PC-3 (cell line): ENCODE measurements at regions not wholly inside any gene's neighbourhood (a gene's known extent, or its start where the extent isn't known, plus 50 kb on each side); places are given as distances from the start of the nearest gene placed in this dataset.

ENCODE experiments used
- ATAC-seq: fragments of 200-7000 bp; cut with Tn5 transposase; 2 replicates; pipeline ENCODE4 v1.9.1; 2020; ENCODE audit warnings: mild to moderate bottlenecking, moderate library complexity
- BruUV-seq: library from RNA; stranded (reverse); fragments of 400-500 nt; replicated peaks from 2 replicates; lab custom pipeline; 2021; lab: Mats Ljungman, UMichigan
- CTCF ChIA-PET: fragments of 300-600 bp; sonication (Branson Sonifier 250); formaldehyde crosslinking; loops from one replicate; lab custom pipeline; 2022; ENCODE audit warnings: antibody characterized with exemption; lab: Charles Lee
- POLR2A ChIA-PET: fragments of 300-600 bp; sonication (Branson Sonifier 250); formaldehyde crosslinking; loops from one replicate; lab custom pipeline; 2022; ENCODE audit warnings: antibody characterized with exemption; ENCODE audit not compliant: unreplicated experiment; lab: Charles Lee
- DNase-seq: peaks from one replicate; pipeline ENCODE4 v3.0.0-alpha.2; 2015
- H2AFZ ChIP-seq: fragments of 300-600 bp; sonication (generic); 2 replicates; pipeline ENCODE4 v1.6.0; 2016; ENCODE audit warnings: antibody characterized with exemption, low read length
- H3F3A ChIP-seq: fragments of 300-600 bp; sonication (generic); one replicate; pipeline ENCODE4 v1.6.0; 2017; ENCODE audit warnings: antibody characterized with exemption, low read length, control low read depth, mild to moderate bottlenecking; ENCODE audit not compliant: unreplicated experiment
- H3K27ac ChIP-seq: fragments of 300-600 bp; sonication (generic); 2 replicates; pipeline ENCODE4 v1.5.1; 2016; ENCODE audit warnings: mild to moderate bottlenecking, low read length
- H3K27me3 ChIP-seq: fragments of 300-600 bp; sonication (generic); 2 replicates; pipeline ENCODE4 v1.6.1; 2016; ENCODE audit warnings: low read length, mixed read lengths
- H3K36me3 ChIP-seq: fragments of 300-600 bp; sonication (generic); 2 replicates; pipeline ENCODE4 v1.6.1; 2016; ENCODE audit warnings: low read depth, mixed run types, low read length, mixed read lengths
- H3K4me1 ChIP-seq: fragments of 300-600 bp; sonication (generic); 2 replicates; pipeline ENCODE4 v1.5.1; 2016; ENCODE audit warnings: low read length; ENCODE audit not compliant: insufficient read depth
- H3K4me2 ChIP-seq: fragments of 300-600 bp; sonication (generic); 2 replicates; pipeline ENCODE4 v1.6.0; 2016; ENCODE audit warnings: low read length
- H3K4me3 ChIP-seq: fragments of 300-600 bp; sonication (generic); 2 replicates; pipeline ENCODE4 v1.5.1; 2016; ENCODE audit warnings: mild to moderate bottlenecking, low read length, mixed read lengths
- H3K79me2 ChIP-seq: fragments of 300-600 bp; sonication (generic); 2 replicates; pipeline ENCODE4 v1.6.1; 2017; ENCODE audit warnings: low read length, mixed read lengths
- H3K9ac ChIP-seq: fragments of 300-600 bp; sonication (generic); 2 replicates; pipeline ENCODE4 v1.6.0; 2016; ENCODE audit warnings: mild to moderate bottlenecking, low read length
- H3K9me2 ChIP-seq: fragments of 300-600 bp; sonication (generic); replicated peaks from 2 replicates; pipeline ENCODE4 v1.6.1; 2016; ENCODE audit warnings: mixed run types, low read length, mixed read lengths
- H3K9me3 ChIP-seq: fragments of 300-600 bp; sonication (generic); 2 replicates; pipeline ENCODE4 v1.6.1; 2016; ENCODE audit warnings: low read length, mixed read lengths
- H4K20me1 ChIP-seq: fragments of 300-600 bp; sonication (generic); 2 replicates; pipeline ENCODE4 v1.6.1; 2016; ENCODE audit warnings: low read length, mixed read lengths
- CTCF ChIP-seq: fragments of 300-600 bp; sonication (generic); conservative IDR thresholded peaks from 2 replicates; pipeline ENCODE4 v1.5.1; 2017; ENCODE audit warnings: antibody characterized with exemption, low read depth, mild to moderate bottlenecking, low read length
- EZH2 ChIP-seq: fragments of 300-600 bp; sonication (generic); IDR thresholded peaks from one replicate; pipeline ENCODE4 v1.6.1; 2017; ENCODE audit warnings: antibody characterized with exemption, mild to moderate bottlenecking, low read length; ENCODE audit not compliant: unreplicated experiment
- EZH2phosphoT487 ChIP-seq: fragments of 300-600 bp; sonication (generic); IDR thresholded peaks from 2 replicates; pipeline ENCODE4 v1.6.1; 2018; ENCODE audit warnings: mild to moderate bottlenecking, antibody characterized with exemption, low read length, borderline replicate concordance
- intact Hi-C: fragments of 100-400 bp; cut with micrococcal nuclease; formaldehyde crosslinking; loops from 2 replicates; pipeline ENCODE4 v1.9.0; 2023

- Histone ChIP-seq H3K4me2 (no peak overlapping the region), H3K79me2 (no peaks in the 10 kb centered on the region), H3F3A (no peaks in the 10 kb centered on the region), H4K20me1 (no peaks in the 10 kb centered on the region), H3K9me3 (no peaks in the 10 kb centered on the region), H3K4me3 (no peak overlapping the region), H3K27me3 (no peaks in the 10 kb centered on the region), H3K9ac (no peak overlapping the region), H3K36me3 (no peaks in the 10 kb centered on the region), H3K9me2 (no peaks in the 10 kb centered on the region), H2AFZ (no peak overlapping the region), H3K4me1 (peaks cover 16% of the 10 kb centered on the region), H3K27ac (no peak overlapping the region)
- ATAC-seq (no peak), DNase-seq (no peak)
- BruUV-seq, result no TSS peak
- ChIA-PET POLR2A (interaction anchor here (0.5 kb wide), 1 partner anchor 341 kb away, joined by 3 read pairs; no protein-coding TSS in a partner anchor), CTCF (no interaction called here)
- intact Hi-C loops, result loop anchor here (1.0 to 2.0 kb wide), 2 partner anchors 23 to 39 kb away; no protein-coding TSS in a partner anchor
- no peak for TF ChIP-seq EZH2phosphoT487
- TF ChIP-seq CTCF, result no peak
- no peak for TF ChIP-seq EZH2
Observed at GRCh38 chr2:189248141-189248540, 68.6 kb upstream of the COL5A2 start.

GRCh38 chr2:189249171-189249570 lies 69.6 kb upstream of the COL5A2 start:
- intact Hi-C loops, result loop anchor here (2.0 kb wide), 1 partner anchor 38 kb away; no protein-coding TSS in a partner anchor
- H3K9me3 ChIP-seq, result no peaks in the 10 kb centered on the region
- H3K27ac ChIP-seq, result no peak overlapping the region
- no peaks in the 10 kb centered on the region for H3K79me2 ChIP-seq
- POLR2A ChIA-PET, result no interaction called here
- no TSS peak for BruUV-seq
- DNase-seq (peak; percentile 86), ATAC-seq (peak; percentile 67)
- H3K9me2 ChIP-seq, result no peaks in the 10 kb centered on the region
- peaks cover 27% of the 10 kb centered on the region for H3K4me1 ChIP-seq
- no peaks in the 10 kb centered on the region for H4K20me1 ChIP-seq
- H3K9ac ChIP-seq, result no peak overlapping the region
- H2AFZ ChIP-seq, result no peak overlapping the region
- no peak overlapping the region for H3K4me3 ChIP-seq
- TF ChIP-seq CTCF (no peak), EZH2phosphoT487 (no peak), EZH2 (no peak)
- H3K4me2 ChIP-seq, result no peak overlapping the region
- CTCF ChIA-PET, result no interaction called here
- H3K27me3 ChIP-seq, result no peaks in the 10 kb centered on the region
- no peaks in the 10 kb centered on the region for H3K36me3 ChIP-seq
- no peaks in the 10 kb centered on the region for H3F3A ChIP-seq

GRCh38 chr2:189249901-189250300 lies 70.3 kb upstream of the COL5A2 start:
- no peaks in the 10 kb centered on the region for H3F3A ChIP-seq
- TF ChIP-seq EZH2phosphoT487, result no peak
- no peak for TF ChIP-seq CTCF
- no peak for TF ChIP-seq EZH2
- no peak overlapping the region for H3K27ac ChIP-seq
- no peak for ATAC-seq
- no peak overlapping the region for H3K9ac ChIP-seq
- no peak for DNase-seq
- H4K20me1 ChIP-seq, result no peaks in the 10 kb centered on the region
- no peak overlapping the region for H3K4me2 ChIP-seq
- H3K36me3 ChIP-seq, result no peaks in the 10 kb centered on the region
- no peaks in the 10 kb centered on the region for H3K9me2 ChIP-seq
- H3K9me3 ChIP-seq, result no peaks in the 10 kb centered on the region
- ChIA-PET CTCF (no interaction called here), POLR2A (no interaction called here)
- peaks cover 34% of the 10 kb centered on the region for H3K4me1 ChIP-seq
- no TSS peak for BruUV-seq
- no peaks in the 10 kb centered on the region for H3K27me3 ChIP-seq
- intact Hi-C loops, result loop anchor here (2.0 kb wide), 1 partner anchor 37 kb away; no protein-coding TSS in a partner anchor
- H2AFZ ChIP-seq, result no peak overlapping the region
- no peaks in the 10 kb centered on the region for H3K79me2 ChIP-seq
- H3K4me3 ChIP-seq, result no peak overlapping the region
